ENCODE measurements at regions not wholly inside any gene's neighbourhood (a gene's known extent, or its start where the extent isn't known, plus 50 kb on each side); places are given as distances from the start of the nearest gene placed in this dataset.

DNA sequence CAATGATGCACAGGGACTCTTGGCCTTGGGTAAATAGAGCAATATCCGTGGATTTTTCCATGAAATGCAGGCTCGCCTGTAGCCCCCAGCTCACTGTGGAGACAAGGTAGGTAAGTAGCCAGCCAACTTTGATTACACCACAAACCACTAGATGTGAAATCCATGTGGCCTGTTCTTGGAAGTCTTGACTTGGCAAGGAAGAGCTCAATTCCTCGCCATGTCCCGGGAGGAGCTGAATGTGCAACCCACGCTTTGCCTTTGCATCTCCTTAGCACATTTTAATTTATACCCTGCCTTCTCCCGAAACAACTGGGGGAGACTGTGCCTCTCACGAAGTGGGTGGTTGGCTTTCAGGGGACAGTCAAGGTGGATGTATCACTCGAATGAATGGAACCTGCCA is 347.7 kb upstream of the MKI67 start:
- H3K9me3 ChIP-seq (ENCODE audit: low read length): no peaks in the 10 kb centered on the region
- no TSS peak for BruUV-seq (replicated peaks)
- no peak overlapping the region for H3K27ac ChIP-seq (ENCODE audit: extremely low read length, insufficient read depth, low read length)
- in situ Hi-C loops (cut with HindIII; ENCODE audit: extremely low pct_ligation_motif_present, low pct_unique_long_range_greater_than_20kb): no loop called here
- no peak overlapping the region for H3K4me2 ChIP-seq (ENCODE audit: low read depth, low read length)
- H2AFZ ChIP-seq (ENCODE audit: low read length): no peak overlapping the region
- no peaks in the 10 kb centered on the region for H4K20me1 ChIP-seq (ENCODE audit: insufficient read depth, low read length)
- H3K36me3 ChIP-seq (replicated peaks in 1 of 2; ENCODE audit: control insufficient read depth in 1 of 2, insufficient read depth in 2 of 2, low read length in 2 of 2): no peaks in the 10 kb centered on the region
- DNase-seq (ENCODE audit: low spot score) (no peak), ATAC-seq (no peak), FAIRE-seq (no peak)
- no peak overlapping the region for H3K9ac ChIP-seq (ENCODE audit: insufficient read depth, low read depth, low read length)
- H3K79me2 ChIP-seq (ENCODE audit: insufficient read depth, low read length): no peaks in the 10 kb centered on the region
- CTCF ChIA-PET (ENCODE audit: low intra/inter-chr PET ratio, low total read pairs): no interaction called here
- WGBS (ENCODE audit: low lambda C conversion rate): 16% methylated on average over 6 of the region's 8 CpGs
- intact Hi-C loops (cut with micrococcal nuclease; ENCODE audit: unreplicated experiment): no loop called here
- H3K27me3 ChIP-seq (ENCODE audit: control insufficient read depth in 1 of 2, insufficient read depth in 2 of 2, low read length in 2 of 2): peaks cover 3 to 16% of the 10 kb centered on the region in 2 experiments; a peak in 3 of 5 replicates
- POLR2A ChIA-PET: no interaction called here
- H3K4me1 ChIP-seq (ENCODE audit: insufficient read depth, low read length): no peaks in the 10 kb centered on the region
- TF ChIP-seq RARA (CRISPR knock-in tag; IDR thresholded peaks at IDR 0.05): no peak
- H3K4me3 ChIP-seq (replicated peaks in 1 of 3; ENCODE audit: insufficient read depth in 1 of 3, low read depth in 2 of 3, low read length in 3 of 3): no peak overlapping the region

DNA sequence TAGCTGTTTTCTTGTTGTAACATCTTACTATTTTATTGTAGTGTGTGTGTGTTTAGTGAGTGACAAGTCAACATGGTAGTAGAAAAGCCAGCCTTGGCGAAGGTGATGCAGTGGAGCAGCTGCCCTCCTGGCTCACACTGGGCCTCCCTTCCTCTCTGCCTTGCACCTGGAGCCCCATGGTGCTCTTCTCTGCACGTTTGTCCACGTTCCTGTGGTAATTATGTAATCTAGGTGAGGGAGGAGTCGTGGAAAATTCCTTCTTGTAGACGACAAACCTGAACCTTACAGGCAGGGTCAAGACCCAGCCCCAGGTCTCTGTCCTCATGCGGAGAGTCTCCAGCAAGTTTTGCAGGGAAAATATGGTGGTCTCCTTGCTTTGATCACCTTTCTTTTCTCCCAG is 348.3 kb upstream of the MKI67 start:
- no peak for TF ChIP-seq TMF1 (CRISPR knock-in tag; IDR thresholded peaks at IDR 0.05; ENCODE audit: low read depth)
- no peak for TF ChIP-seq ZFAT (CRISPR knock-in tag; conservative IDR thresholded peaks at IDR 0.05)
- TF ChIP-seq RBM39 (IDR thresholded peaks at IDR 0.05; ENCODE audit: low read depth, low read length, poor library complexity, severe bottlenecking): no peak
- TF ChIP-seq ZNF30 (CRISPR knock-in tag; IDR thresholded peaks at IDR 0.05): no peak
- no peak for TF ChIP-seq ZNF354B (CRISPR knock-in tag; IDR thresholded peaks at IDR 0.05)
- no peak for TF ChIP-seq RAD51 (IDR thresholded peaks at IDR 0.05; ENCODE audit: borderline replicate concordance)
- TF ChIP-seq, protein P1, sequence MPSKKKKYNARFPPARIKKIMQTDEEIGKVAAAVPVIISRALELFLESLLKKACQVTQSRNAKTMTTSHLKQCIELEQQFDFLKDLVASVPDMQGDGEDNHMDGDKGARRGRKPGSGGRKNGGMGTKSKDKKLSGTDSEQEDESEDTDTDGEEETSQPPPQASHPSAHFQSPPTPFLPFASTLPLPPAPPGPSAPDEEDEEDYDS (CRISPR knock-in tag; IDR thresholded peaks at IDR 0.05): no peak
- TF ChIP-seq ZNF749 (CRISPR knock-in tag; IDR thresholded peaks at IDR 0.05; ENCODE audit: borderline replicate concordance): no peak
- no peak for TF ChIP-seq BHLHE40 (IDR thresholded peaks at IDR 0.05; ENCODE audit: low read length)
- TF ChIP-seq ZNF350 (CRISPR knock-in tag; IDR thresholded peaks at IDR 0.05; ENCODE audit: borderline replicate concordance, low read depth): no peak
- TF ChIP-seq ZFYVE20 (CRISPR knock-in tag; IDR thresholded peaks at IDR 0.05; ENCODE audit: borderline replicate concordance, low read depth): no peak
- no peak for TF ChIP-seq TOE1 (CRISPR knock-in tag; IDR thresholded peaks at IDR 0.05)
- no peak for TF ChIP-seq ZNF75D (CRISPR knock-in tag; IDR thresholded peaks at IDR 0.05; ENCODE audit: borderline replicate concordance)
- TF ChIP-seq CCDC6 (CRISPR knock-in tag; IDR thresholded peaks at IDR 0.05): no peak
- no peak for TF ChIP-seq ZNF251 (CRISPR knock-in tag; IDR thresholded peaks at IDR 0.05)
- TF ChIP-seq KDM1A (CRISPR knock-in tag; IDR thresholded peaks at IDR 0.05): no peak
- no peak for TF ChIP-seq ZNF777 (CRISPR knock-in tag; IDR thresholded peaks at IDR 0.05)
- Histone ChIP-seq H3K4me3 (replicated peaks in 1 of 3; ENCODE audit: insufficient read depth in 1 of 3, low read depth in 2 of 3, low read length in 3 of 3) (no peak overlapping the region), H3K79me2 (ENCODE audit: insufficient read depth, low read length) (no peaks in the 10 kb centered on the region), H4K20me1 (ENCODE audit: insufficient read depth, low read length) (no peaks in the 10 kb centered on the region), H3K9me3 (ENCODE audit: low read length) (no peaks in the 10 kb centered on the region), H3K9ac (ENCODE audit: insufficient read depth, low read depth, low read length) (no peak overlapping the region), H2AFZ (ENCODE audit: low read length) (no peak overlapping the region), H3K4me1 (ENCODE audit: insufficient read depth, low read length) (no peaks in the 10 kb centered on the region), H3K27ac (ENCODE audit: extremely low read length, insufficient read depth, low read length) (no peak overlapping the region), H3K4me2 (ENCODE audit: low read depth, low read length) (no peak overlapping the region), H3K36me3 (replicated peaks in 1 of 2; ENCODE audit: control insufficient read depth in 1 of 2, insufficient read depth in 2 of 2, low read length in 2 of 2) (no peaks in the 10 kb centered on the region), H3K27me3 (ENCODE audit: control insufficient read depth in 1 of 2, insufficient read depth in 2 of 2, low read length in 2 of 2) (peaks cover 4 to 13% of the 10 kb centered on the region in 2 experiments; a peak in 2 of 5 replicates)
- FAIRE-seq (no peak), DNase-seq (ENCODE audit: low spot score) (no peak), ATAC-seq (no peak)
- ChIA-PET CTCF (ENCODE audit: low intra/inter-chr PET ratio, low total read pairs) (no interaction called here), POLR2A (no interaction called here)
- in situ Hi-C loops (cut with HindIII; ENCODE audit: extremely low pct_ligation_motif_present, low pct_unique_long_range_greater_than_20kb): no loop called here
- BruUV-seq (replicated peaks): no TSS peak
- intact Hi-C loops (cut with micrococcal nuclease; ENCODE audit: unreplicated experiment): no loop called here
- 2% methylated on average over 5 of the region's 6 CpGs for WGBS (ENCODE audit: low lambda C conversion rate)

Data from HepG2 (cell line).